ENCODE measurements at regions not wholly inside any gene's neighbourhood (a gene's known extent, or its start where the extent isn't known, plus 50 kb on each side); places are given as distances from the start of the nearest gene placed in this dataset.

DNA sequence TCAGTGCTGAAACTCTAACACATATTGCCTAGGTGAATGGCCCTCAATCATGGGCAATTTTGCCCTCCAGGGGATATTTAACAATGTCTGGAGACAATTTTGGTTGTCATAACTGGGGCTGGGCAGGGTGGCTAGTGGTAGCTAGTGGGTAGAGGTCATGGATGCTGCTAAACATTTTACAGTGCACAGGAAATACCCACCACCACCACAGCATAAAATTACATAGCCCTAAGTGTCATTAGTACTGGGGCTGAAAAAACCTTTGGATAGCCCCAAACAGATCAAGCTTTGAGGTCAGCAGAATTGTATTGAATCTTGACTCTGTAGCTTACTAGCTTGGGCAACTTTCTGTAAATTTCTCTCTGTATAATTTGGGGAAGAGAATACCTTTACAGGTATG is 758.0 kb downstream of the BCL11B start:
- Histone ChIP-seq H3K9me3 (ENCODE audit: control insufficient read depth, insufficient read depth, low read length) (no peaks in the 10 kb centered on the region), H3K27ac (ENCODE audit: low read depth, low read length) (no peak overlapping the region), H3K36me3 (ENCODE audit: control insufficient read depth, insufficient read depth, low read length) (no peaks in the 10 kb centered on the region), H3K4me1 (ENCODE audit: control insufficient read depth, insufficient read depth, low read length) (no peaks in the 10 kb centered on the region), H3K27me3 (ENCODE audit: control insufficient read depth, insufficient read depth, low read length) (no peaks in the 10 kb centered on the region), H3K4me3 (ENCODE audit: low read depth, low read length) (no peak overlapping the region)
- no peak for DNase-seq (ENCODE audit: low read depth in 4 of 6, low spot score in 6 of 6)

DNA sequence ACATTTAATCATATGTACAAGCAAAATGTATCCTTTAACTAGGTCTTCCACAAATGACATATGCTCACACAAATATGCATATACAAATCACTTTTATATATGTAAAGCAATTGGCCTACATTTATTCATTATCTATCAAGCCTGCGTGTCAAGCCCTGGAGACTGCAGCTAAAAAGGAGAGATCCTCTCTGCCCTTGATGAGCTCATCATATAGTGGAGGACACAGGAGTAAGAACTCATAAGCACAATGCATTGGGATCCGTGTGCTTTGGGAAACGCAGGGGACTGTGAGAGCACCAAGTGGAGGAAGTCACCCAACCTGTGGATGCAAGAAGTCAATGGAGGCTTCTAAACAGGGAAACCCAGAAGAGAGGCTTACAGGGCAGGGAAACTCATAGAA is 735.7 kb downstream of the BCL11B start:
- Histone ChIP-seq H3K27ac (ENCODE audit: low read depth, low read length) (no peak overlapping the region), H3K9me3 (ENCODE audit: control insufficient read depth, insufficient read depth, low read length) (no peaks in the 10 kb centered on the region), H3K4me3 (ENCODE audit: low read depth, low read length) (no peak overlapping the region), H3K36me3 (ENCODE audit: control insufficient read depth, insufficient read depth, low read length) (no peaks in the 10 kb centered on the region), H3K4me1 (ENCODE audit: control insufficient read depth, insufficient read depth, low read length) (no peaks in the 10 kb centered on the region), H3K27me3 (ENCODE audit: control insufficient read depth, insufficient read depth, low read length) (no peaks in the 10 kb centered on the region)
- WGBS (ENCODE audit: insufficient coverage) = 96% methylated on average over 3 of the region's 3 CpGs
- DNase-seq (ENCODE audit: low read depth in 4 of 6, low spot score in 6 of 6) = no peak

DNA sequence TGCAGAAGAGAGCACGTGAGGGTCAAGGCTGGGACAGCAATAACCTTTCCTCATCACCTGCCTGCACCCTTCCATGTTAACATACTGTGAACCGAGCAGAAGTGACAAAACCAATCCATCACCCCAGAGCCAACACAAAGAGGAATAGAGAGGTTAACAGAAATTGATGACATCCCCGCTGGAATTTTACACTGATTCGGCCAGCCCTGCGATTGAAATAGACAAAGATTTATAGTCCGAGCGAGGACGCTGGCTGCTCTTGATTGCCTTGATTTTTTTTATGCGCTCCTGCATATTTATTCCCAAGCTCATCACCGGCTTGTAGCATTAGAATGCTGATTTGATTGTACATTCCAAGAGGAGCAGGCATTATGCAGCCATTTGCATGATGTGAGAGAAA is 729.7 kb downstream of the BCL11B start:
- no peaks in the 10 kb centered on the region for H3K36me3 ChIP-seq (ENCODE audit: control insufficient read depth, insufficient read depth, low read length)

DNA sequence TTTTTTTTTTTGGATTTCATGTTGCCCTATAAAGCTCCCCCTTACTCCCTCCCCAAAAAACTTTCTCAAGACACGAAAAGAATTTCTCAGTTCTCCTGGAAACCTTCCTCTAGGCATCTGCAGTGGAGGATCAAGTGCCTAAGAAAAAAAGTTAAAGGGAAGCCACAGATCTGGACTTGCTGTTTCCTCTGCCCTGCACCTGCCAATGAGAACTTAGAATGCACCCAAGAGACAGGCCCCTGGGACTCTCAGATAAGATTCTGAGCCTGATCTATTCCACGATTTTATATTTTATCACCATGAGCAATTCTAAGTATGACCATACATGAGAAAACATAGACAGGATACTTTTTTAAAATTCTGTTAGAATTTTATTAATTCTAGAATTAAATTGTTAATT is 728.9 kb downstream of the BCL11B start:
- no CpG with 5 or more reads among the region's 2 CpGs for WGBS (ENCODE audit: insufficient coverage)

More for the DNA sequence above, 729.7 kb downstream of the BCL11B start:
- Histone ChIP-seq H3K27ac (ENCODE audit: low read depth, low read length) (no peak overlapping the region), H3K4me1 (ENCODE audit: control insufficient read depth, insufficient read depth, low read length) (no peaks in the 10 kb centered on the region), H3K27me3 (ENCODE audit: control insufficient read depth, insufficient read depth, low read length) (no peaks in the 10 kb centered on the region), H3K4me3 (ENCODE audit: low read depth, low read length) (no peak overlapping the region), H3K9me3 (ENCODE audit: control insufficient read depth, insufficient read depth, low read length) (no peaks in the 10 kb centered on the region)
- WGBS (ENCODE audit: insufficient coverage) = 26% methylated on average over 3 of the region's 10 CpGs
- DNase-seq (ENCODE audit: low read depth in 4 of 6, low spot score in 6 of 6) = peak in 2 of 6 donors; percentile 6 to 72

DNA sequence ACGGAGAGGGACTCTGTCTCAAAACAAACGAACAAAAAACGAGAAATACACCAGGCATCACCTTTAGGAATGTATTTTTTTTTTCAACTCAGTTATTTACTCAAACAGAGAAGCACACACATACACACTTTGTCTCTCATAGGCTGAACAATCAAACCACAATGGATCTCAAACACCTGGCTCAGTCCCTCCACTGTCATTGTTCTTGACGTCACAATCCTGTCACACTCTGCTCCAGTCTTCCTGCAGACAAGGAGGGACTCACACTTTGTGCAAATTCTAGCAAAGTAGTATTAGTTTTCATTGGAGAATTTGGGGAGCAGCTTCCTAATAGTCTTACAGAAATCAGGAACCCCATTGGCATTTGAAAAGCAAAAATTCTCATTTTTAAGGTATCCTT is 727.8 kb downstream of the BCL11B start:
- no peak for DNase-seq (ENCODE audit: low read depth in 4 of 6, low spot score in 6 of 6)

More for the DNA sequence above, 728.9 kb downstream of the BCL11B start:
- Histone ChIP-seq H3K36me3 (ENCODE audit: control insufficient read depth, insufficient read depth, low read length) (no peaks in the 10 kb centered on the region), H3K27ac (ENCODE audit: low read depth, low read length) (no peak overlapping the region), H3K27me3 (ENCODE audit: control insufficient read depth, insufficient read depth, low read length) (no peaks in the 10 kb centered on the region), H3K9me3 (ENCODE audit: control insufficient read depth, insufficient read depth, low read length) (no peaks in the 10 kb centered on the region), H3K4me1 (ENCODE audit: control insufficient read depth, insufficient read depth, low read length) (no peaks in the 10 kb centered on the region), H3K4me3 (ENCODE audit: low read depth, low read length) (no peak overlapping the region)
- no peak for DNase-seq (ENCODE audit: low read depth in 4 of 6, low spot score in 6 of 6)

DNA sequence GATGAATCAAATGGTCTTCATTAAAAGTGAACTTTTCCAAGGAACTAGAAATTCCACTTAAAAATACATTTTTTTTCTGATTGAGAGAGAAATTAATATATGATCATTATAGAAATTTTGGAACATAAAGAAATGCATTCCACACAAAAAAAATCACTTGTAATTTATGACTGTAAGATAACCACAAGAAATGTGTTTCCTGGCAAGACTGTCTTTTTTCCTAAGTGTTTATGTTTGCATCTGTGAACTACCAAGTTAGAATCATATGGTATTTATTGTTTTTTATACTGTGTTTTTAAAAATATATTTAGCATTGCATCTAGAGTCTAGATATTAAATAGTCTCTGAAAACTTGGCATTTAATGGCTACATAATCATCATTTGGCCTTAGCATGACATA is 726.8 kb downstream of the BCL11B start:
- Histone ChIP-seq H3K36me3 (ENCODE audit: control insufficient read depth, insufficient read depth, low read length) (no peaks in the 10 kb centered on the region), H3K27me3 (ENCODE audit: control insufficient read depth, insufficient read depth, low read length) (no peaks in the 10 kb centered on the region)
- DNase-seq (ENCODE audit: low read depth in 4 of 6, low spot score in 6 of 6) = no peak

More for the DNA sequence above, 727.8 kb downstream of the BCL11B start:
- Histone ChIP-seq H3K36me3 (ENCODE audit: control insufficient read depth, insufficient read depth, low read length) (no peaks in the 10 kb centered on the region), H3K4me3 (ENCODE audit: low read depth, low read length) (no peak overlapping the region), H3K4me1 (ENCODE audit: control insufficient read depth, insufficient read depth, low read length) (no peaks in the 10 kb centered on the region), H3K27ac (ENCODE audit: low read depth, low read length) (no peak overlapping the region), H3K27me3 (ENCODE audit: control insufficient read depth, insufficient read depth, low read length) (no peaks in the 10 kb centered on the region), H3K9me3 (ENCODE audit: control insufficient read depth, insufficient read depth, low read length) (no peaks in the 10 kb centered on the region)
- no CpG with 5 or more reads among the region's 4 CpGs for WGBS (ENCODE audit: insufficient coverage)

DNA sequence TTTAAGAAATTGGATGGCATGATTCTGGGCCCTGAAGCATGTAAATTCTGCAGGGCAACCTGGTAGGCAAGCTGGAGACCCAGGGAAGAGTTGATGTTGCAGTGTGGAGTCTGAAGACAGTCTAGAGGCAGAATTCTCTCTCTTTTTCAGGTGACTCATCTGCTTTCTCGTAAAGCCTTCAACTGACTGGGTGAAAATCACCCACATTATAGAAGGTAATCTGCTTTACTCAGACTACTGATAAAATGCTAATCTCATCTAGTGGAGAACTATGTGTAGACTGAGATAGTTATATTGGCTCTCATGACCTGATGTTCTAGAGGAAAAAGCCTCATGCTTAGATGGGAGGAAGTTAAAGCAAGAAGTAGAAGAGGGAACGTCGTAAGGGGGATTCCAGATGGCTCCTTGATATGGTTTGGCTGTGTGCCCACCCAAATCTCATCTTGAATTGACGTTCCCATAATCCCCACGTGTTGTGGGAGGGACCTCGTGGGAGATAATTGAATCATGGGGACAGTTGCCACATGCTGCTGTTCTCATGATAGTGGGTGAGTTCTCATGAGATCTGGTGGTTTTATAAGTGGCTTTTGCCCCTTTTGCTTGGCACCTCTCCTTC is 723.8 kb downstream of the BCL11B start:
- Histone ChIP-seq H3K27ac (ENCODE audit: low read depth, low read length) (no peak overlapping the region), H3K36me3 (ENCODE audit: control insufficient read depth, insufficient read depth, low read length) (no peaks in the 10 kb centered on the region), H3K4me3 (ENCODE audit: low read depth, low read length) (no peak overlapping the region), H3K9me3 (ENCODE audit: control insufficient read depth, insufficient read depth, low read length) (no peaks in the 10 kb centered on the region), H3K4me1 (ENCODE audit: control insufficient read depth, insufficient read depth, low read length) (no peaks in the 10 kb centered on the region), H3K27me3 (ENCODE audit: control insufficient read depth, insufficient read depth, low read length) (no peaks in the 10 kb centered on the region)
- peak in 1 of 6 donors; percentile 5 for DNase-seq (ENCODE audit: low read depth in 4 of 6, low spot score in 6 of 6)
- 87% methylated on average over 2 of the region's 6 CpGs for WGBS (ENCODE audit: insufficient coverage)

More for the DNA sequence above, 726.8 kb downstream of the BCL11B start:
- no peak overlapping the region for H3K27ac ChIP-seq (ENCODE audit: low read depth, low read length)
- no peaks in the 10 kb centered on the region for H3K4me1 ChIP-seq (ENCODE audit: control insufficient read depth, insufficient read depth, low read length)
- H3K9me3 ChIP-seq (ENCODE audit: control insufficient read depth, insufficient read depth, low read length) = no peaks in the 10 kb centered on the region
- H3K4me3 ChIP-seq (ENCODE audit: low read depth, low read length) = no peak overlapping the region

DNA sequence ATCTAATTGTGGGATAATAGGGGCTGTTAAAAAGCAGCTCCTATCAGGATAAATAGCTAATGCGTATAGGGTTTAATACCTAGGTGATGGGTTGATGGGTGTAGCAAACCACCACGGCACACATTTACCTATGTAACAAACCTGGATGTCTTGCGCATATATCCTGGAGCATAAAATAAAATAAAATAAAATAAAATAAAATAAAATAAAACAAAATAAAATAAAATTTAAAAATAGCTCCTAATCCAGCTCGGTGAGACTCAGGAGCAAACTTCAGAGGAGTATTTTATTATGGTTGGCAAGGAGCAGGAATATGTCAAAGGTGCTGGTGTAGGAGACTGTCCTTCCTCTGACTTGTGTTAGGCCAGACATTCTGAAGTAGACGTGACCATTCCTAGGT is 721.0 kb downstream of the BCL11B start:
- H3K27ac ChIP-seq (ENCODE audit: low read depth, low read length) = no peak overlapping the region
- H3K4me3 ChIP-seq (ENCODE audit: low read depth, low read length) = no peak overlapping the region
- no peak for DNase-seq (ENCODE audit: low read depth in 4 of 6, low spot score in 6 of 6)
- no peaks in the 10 kb centered on the region for H3K27me3 ChIP-seq (ENCODE audit: control insufficient read depth, insufficient read depth, low read length)
- no peaks in the 10 kb centered on the region for H3K36me3 ChIP-seq (ENCODE audit: control insufficient read depth, insufficient read depth, low read length)
- H3K9me3 ChIP-seq (ENCODE audit: control insufficient read depth, insufficient read depth, low read length) = no peaks in the 10 kb centered on the region
- 91% methylated on average over 1 of the region's 5 CpGs for WGBS (ENCODE audit: insufficient coverage)
- no peaks in the 10 kb centered on the region for H3K4me1 ChIP-seq (ENCODE audit: control insufficient read depth, insufficient read depth, low read length)

DNA sequence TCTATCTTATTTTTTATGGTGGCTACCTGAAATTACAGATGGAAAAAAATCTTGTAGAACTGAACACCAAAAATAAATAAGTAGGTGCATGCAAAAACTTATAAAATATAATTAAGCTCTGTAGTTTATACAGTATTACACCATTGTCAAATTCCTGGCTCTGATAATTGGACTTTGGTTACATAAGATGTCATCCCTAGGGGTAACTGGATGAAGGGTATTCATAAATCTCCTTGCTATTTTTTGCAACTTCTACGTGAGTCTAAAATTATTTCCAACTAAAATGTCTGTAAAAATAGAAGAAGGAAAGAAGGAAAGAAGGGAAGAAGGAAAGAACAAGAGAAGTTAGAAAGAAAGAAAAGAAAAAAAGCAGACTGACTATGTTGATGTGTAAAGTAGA is 716.6 kb downstream of the BCL11B start:
- Histone ChIP-seq H3K4me1 (ENCODE audit: control insufficient read depth, insufficient read depth, low read length) (no peaks in the 10 kb centered on the region), H3K36me3 (ENCODE audit: control insufficient read depth, insufficient read depth, low read length) (no peaks in the 10 kb centered on the region), H3K9me3 (ENCODE audit: control insufficient read depth, insufficient read depth, low read length) (no peaks in the 10 kb centered on the region), H3K27me3 (ENCODE audit: control insufficient read depth, insufficient read depth, low read length) (no peaks in the 10 kb centered on the region), H3K4me3 (ENCODE audit: low read depth, low read length) (no peak overlapping the region), H3K27ac (ENCODE audit: low read depth, low read length) (no peak overlapping the region)
- no peak for DNase-seq (ENCODE audit: low read depth in 4 of 6, low spot score in 6 of 6)
- WGBS (ENCODE audit: insufficient coverage) = no CpG with 5 or more reads among the region's 1 CpG

DNA sequence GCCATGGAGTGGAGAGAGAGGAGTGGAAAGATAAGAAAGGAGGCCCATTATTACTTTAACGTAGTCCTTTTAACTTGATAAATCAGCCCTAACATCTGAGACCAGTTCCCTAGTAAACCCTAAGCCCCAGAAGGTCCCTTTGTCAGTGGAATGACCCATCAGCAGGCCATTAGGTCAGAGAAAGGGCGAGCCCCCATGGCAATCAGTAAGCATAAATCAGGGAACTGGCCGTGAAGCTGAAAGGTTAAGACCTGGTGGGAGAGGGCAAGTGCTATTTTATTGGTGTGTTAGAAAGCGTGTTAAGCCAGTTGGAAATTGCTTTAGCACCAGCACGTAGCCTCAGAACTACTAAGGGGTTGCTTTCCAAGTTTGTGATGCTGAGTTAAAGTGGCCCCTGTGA is 708.0 kb downstream of the BCL11B start:
- Histone ChIP-seq H3K27ac (ENCODE audit: low read depth, low read length) (no peak overlapping the region), H3K36me3 (ENCODE audit: control insufficient read depth, insufficient read depth, low read length) (no peaks in the 10 kb centered on the region), H3K4me1 (ENCODE audit: control insufficient read depth, insufficient read depth, low read length) (no peaks in the 10 kb centered on the region), H3K27me3 (ENCODE audit: control insufficient read depth, insufficient read depth, low read length) (no peaks in the 10 kb centered on the region), H3K4me3 (ENCODE audit: low read depth, low read length) (no peak overlapping the region), H3K9me3 (ENCODE audit: control insufficient read depth, insufficient read depth, low read length) (no peaks in the 10 kb centered on the region)
- DNase-seq (ENCODE audit: low read depth in 4 of 6, low spot score in 6 of 6) = no peak
- WGBS (ENCODE audit: insufficient coverage) = 45% methylated on average over 2 of the region's 5 CpGs

Measured in spinal cord (tissue), 9 donors.